Neural cell (in vitro differentiated cells): ENCODE measurements at regions not wholly inside any gene's neighbourhood (a gene's known extent, or its start where the extent isn't known, plus 50 kb on each side); places are given as distances from the start of the nearest gene placed in this dataset.

Experiments used
- H2AFZ ChIP-seq: fragments of 200-600, 300-800 bp; sonication (generic), shearing (Covaris generic); 2 replicates; pipeline ENCODE4 v1.6.0; 2014; ENCODE audit warnings: low read depth, mild to moderate bottlenecking, antibody characterized with exemption, low read length, moderate library complexity
- H3F3A ChIP-seq: fragments of 200-600 bp; shearing (Covaris generic); 2 replicates; pipeline ENCODE4 v1.6.1; 2016; ENCODE audit warnings: mild to moderate bottlenecking, moderate library complexity, mixed read lengths, antibody characterized with exemption, low read length; ENCODE audit not compliant: insufficient read depth, poor library complexity, severe bottlenecking
- H3K27ac ChIP-seq: fragments of 200-600, 300-800 bp; sonication (generic), shearing (Covaris generic); 2 replicates; pipeline ENCODE4 v1.5.1; 2014; ENCODE audit warnings: mild to moderate bottlenecking, low read length, moderate library complexity
- H3K27me3 ChIP-seq: fragments of 300-800, 200-600 bp; sonication (generic), shearing (Covaris generic); 2 replicates; pipeline ENCODE4 v1.6.0; 2014; ENCODE audit warnings: mild to moderate bottlenecking, low read depth, low read length, moderate library complexity; ENCODE audit not compliant: insufficient read depth
- H3K36me3 ChIP-seq: fragments of 300-800, 200-600 bp; sonication (generic), shearing (Covaris generic); 2 replicates; pipeline ENCODE4 v1.5.1; 2014; ENCODE audit warnings: mild to moderate bottlenecking, antibody characterized with exemption, low read length, moderate library complexity; ENCODE audit not compliant: insufficient read depth
- H3K4me2 ChIP-seq: fragments of 300-800, 200-600 bp; sonication (generic), shearing (Covaris generic); 2 replicates; pipeline ENCODE4 v1.6.0; 2014; ENCODE audit warnings: mild to moderate bottlenecking, low read length
- H3K4me3 ChIP-seq: fragments of 300-800, 200-600 bp; sonication (generic), shearing (Covaris generic); 2 replicates; pipeline ENCODE4 v1.5.1; 2014; ENCODE audit warnings: mild to moderate bottlenecking, low read length, moderate library complexity
- H3K79me2 ChIP-seq: fragments of 200-600 bp; shearing (Covaris generic); replicated peaks from 2 replicates; pipeline ENCODE4 v1.6.0; 2014; ENCODE audit warnings: mild to moderate bottlenecking, low read length, moderate library complexity; ENCODE audit not compliant: insufficient read depth
- H3K9ac ChIP-seq: fragments of 300-800, 200-600 bp; sonication (generic), shearing (Covaris generic); 2 replicates; pipeline ENCODE4 v1.6.1; 2016; ENCODE audit warnings: mild to moderate bottlenecking, low read length, mixed read lengths
- H3K9me2 ChIP-seq: fragments of 200-600 bp; shearing (Covaris generic); 2 replicates; pipeline ENCODE4 v1.6.1; 2016; ENCODE audit warnings: mild to moderate bottlenecking, low read length, mixed read lengths; ENCODE audit not compliant: insufficient read depth
- H3K9me3 ChIP-seq: fragments of 200-600, 300-800 bp; sonication (generic), shearing (Covaris generic); 2 replicates; pipeline ENCODE4 v1.6.1; 2016; ENCODE audit warnings: mild to moderate bottlenecking, mixed run types, low read length, moderate library complexity, mixed read lengths
- H4K20me1 ChIP-seq: fragments of 200-600 bp; shearing (Covaris generic); 2 replicates; pipeline ENCODE4 v1.6.1; 2016; ENCODE audit warnings: mild to moderate bottlenecking, mixed run types; ENCODE audit not compliant: insufficient read depth
- CTCF ChIP-seq: fragments of 450-650 bp; IDR thresholded peaks from 2 replicates; pipeline ENCODE4 v1.5.1; 2014; ENCODE audit warnings: antibody characterized with exemption, mild to moderate bottlenecking, moderate library complexity; ENCODE audit not compliant: poor library complexity, severe bottlenecking
- EP300 ChIP-seq: fragments of 450-650 bp; conservative IDR thresholded peaks from 2 replicates; pipeline ENCODE4 v1.6.1; 2014; ENCODE audit warnings: antibody characterized with exemption, mild to moderate bottlenecking, moderate library complexity; ENCODE audit not compliant: poor library complexity, severe bottlenecking
- EZH2 ChIP-seq: fragments of 200-600, 300-800 bp; shearing (Covaris generic), sonication (generic); IDR thresholded peaks from 2 replicates; pipeline ENCODE4 v1.6.1; 2014; ENCODE audit warnings: antibody characterized with exemption, low read length, borderline replicate concordance, mild to moderate bottlenecking; ENCODE audit not compliant: insufficient read depth, poor library complexity, severe bottlenecking
- MXI1 ChIP-seq: fragments of 450-650 bp; conservative IDR thresholded peaks from 2 replicates; pipeline ENCODE4 v1.6.1; 2014; ENCODE audit warnings: antibody characterized with exemption, mild to moderate bottlenecking; ENCODE audit not compliant: poor library complexity, severe bottlenecking
- POLR2AphosphoS5 ChIP-seq: IDR thresholded peaks from 2 replicates; pipeline ENCODE4 v1.6.1; 2012
- RAD21 ChIP-seq: fragments of 450-650 bp; conservative IDR thresholded peaks from 2 replicates; pipeline ENCODE4 v1.6.1; 2014; ENCODE audit warnings: antibody characterized with exemption, mild to moderate bottlenecking, moderate library complexity
- REST ChIP-seq: IDR thresholded peaks from 2 replicates; pipeline ENCODE4 v1.6.1; 2012; ENCODE audit warnings: borderline replicate concordance
- SMC3 ChIP-seq: fragments of 450-650 bp; conservative IDR thresholded peaks from 2 replicates; pipeline ENCODE4 v1.6.1; 2014; ENCODE audit warnings: antibody characterized with exemption, mild to moderate bottlenecking, moderate library complexity; ENCODE audit not compliant: poor library complexity
- TAF1 ChIP-seq: IDR thresholded peaks from 2 replicates; pipeline ENCODE4 v1.6.1; 2012; ENCODE audit warnings: low read depth

GRCh38 chr22:47879346-47879745 is 1116.9 kb downstream of the TBC1D22A start:
- H3K27me3 ChIP-seq, result no peaks in the 10 kb centered on the region
- no peak overlapping the region for H3K4me3 ChIP-seq
- H3K27ac ChIP-seq, result no peak overlapping the region
- TF ChIP-seq RAD21, result no peak
- TF ChIP-seq TAF1, result no peak
- TF ChIP-seq POLR2AphosphoS5, result no peak
- TF ChIP-seq EP300, result no peak
- no peak for TF ChIP-seq EZH2
- TF ChIP-seq MXI1, result no peak
- no peak for TF ChIP-seq REST
- TF ChIP-seq SMC3, result no peak
- no peak for TF ChIP-seq CTCF
- no peaks in the 10 kb centered on the region for H3K9me3 ChIP-seq
- H3K79me2 ChIP-seq, result no peaks in the 10 kb centered on the region
- no peak overlapping the region for H3K9ac ChIP-seq
- no peak overlapping the region for H2AFZ ChIP-seq
- no peaks in the 10 kb centered on the region for H3K36me3 ChIP-seq
- no peaks in the 10 kb centered on the region for H4K20me1 ChIP-seq
- no peaks in the 10 kb centered on the region for H3K9me2 ChIP-seq
- no peak overlapping the region for H3K4me2 ChIP-seq
- H3F3A ChIP-seq, result no peaks in the 10 kb centered on the region

GRCh38 chr22:47878460-47878859 is 1116.0 kb downstream of the TBC1D22A start:
- Histone ChIP-seq H3K79me2 (no peaks in the 10 kb centered on the region), H4K20me1 (no peaks in the 10 kb centered on the region), H3K27ac (no peak overlapping the region), H3F3A (no peaks in the 10 kb centered on the region), H3K9ac (no peak overlapping the region), H3K9me3 (no peaks in the 10 kb centered on the region), H3K4me2 (no peak overlapping the region), H3K9me2 (no peaks in the 10 kb centered on the region), H2AFZ (no peak overlapping the region), H3K36me3 (no peaks in the 10 kb centered on the region), H3K4me3 (no peak overlapping the region), H3K27me3 (no peaks in the 10 kb centered on the region)
- TF ChIP-seq POLR2AphosphoS5 (no peak), TAF1 (no peak)
